ENCODE measurements at regions not wholly inside any gene's neighbourhood (a gene's known extent, or its start where the extent isn't known, plus 50 kb on each side); places are given as distances from the start of the nearest gene placed in this dataset.

- no peak for TF ChIP-seq REST (IDR thresholded peaks at IDR 0.05; ENCODE audit: insufficient read depth in 1 of 2, low read depth in 2 of 2, low read length in 2 of 2)
- TF ChIP-seq SIN3A (IDR thresholded peaks at IDR 0.05; ENCODE audit: borderline replicate concordance, insufficient read depth, low read length): no peak
- TF ChIP-seq TAF1 (IDR thresholded peaks at IDR 0.05; ENCODE audit: borderline replicate concordance, insufficient read depth, low read length): no peak
- no peak for TF ChIP-seq FOXP2 (optimal IDR thresholded peaks at IDR 0.05; ENCODE audit: borderline replicate concordance, extremely low read depth, extremely low read length, insufficient read depth)
- TF ChIP-seq POLR2AphosphoS5 (IDR thresholded peaks at IDR 0.05; ENCODE audit: low read depth, low read length): no peak
Observed at GRCh38 chrX:95754411-95754810, 930.2 kb upstream of the DIAPH2 start.

GRCh38 chrX:95760356-95760755, 924.3 kb upstream of the DIAPH2 start:
- no peak for TF ChIP-seq TAF1 (IDR thresholded peaks at IDR 0.05; ENCODE audit: borderline replicate concordance, insufficient read depth, low read length)
- no peak for TF ChIP-seq SIN3A (IDR thresholded peaks at IDR 0.05; ENCODE audit: borderline replicate concordance, insufficient read depth, low read length)
- no peak for TF ChIP-seq FOXP2 (optimal IDR thresholded peaks at IDR 0.05; ENCODE audit: borderline replicate concordance, extremely low read depth, extremely low read length, insufficient read depth)
- no peak for TF ChIP-seq POLR2AphosphoS5 (IDR thresholded peaks at IDR 0.05; ENCODE audit: low read depth, low read length)
- TF ChIP-seq REST (IDR thresholded peaks at IDR 0.05; ENCODE audit: insufficient read depth in 1 of 2, low read depth in 2 of 2, low read length in 2 of 2): no peak

- TF ChIP-seq REST (IDR thresholded peaks at IDR 0.05; ENCODE audit: insufficient read depth in 1 of 2, low read depth in 2 of 2, low read length in 2 of 2) (no peak), FOXP2 (optimal IDR thresholded peaks at IDR 0.05; ENCODE audit: borderline replicate concordance, extremely low read depth, extremely low read length, insufficient read depth) (no peak), TAF1 (IDR thresholded peaks at IDR 0.05; ENCODE audit: borderline replicate concordance, insufficient read depth, low read length) (no peak), SIN3A (IDR thresholded peaks at IDR 0.05; ENCODE audit: borderline replicate concordance, insufficient read depth, low read length) (no peak), POLR2AphosphoS5 (IDR thresholded peaks at IDR 0.05; ENCODE audit: low read depth, low read length) (no peak)
Observed at GRCh38 chrX:95762716-95763115, 921.9 kb upstream of the DIAPH2 start.

- TF ChIP-seq POLR2AphosphoS5 (IDR thresholded peaks at IDR 0.05; ENCODE audit: low read depth, low read length): no peak
- TF ChIP-seq TAF1 (IDR thresholded peaks at IDR 0.05; ENCODE audit: borderline replicate concordance, insufficient read depth, low read length): no peak
- no peak for TF ChIP-seq FOXP2 (optimal IDR thresholded peaks at IDR 0.05; ENCODE audit: borderline replicate concordance, extremely low read depth, extremely low read length, insufficient read depth)
Observed at GRCh38 chrX:95764972-95765451, 919.6 kb upstream of the DIAPH2 start.

GRCh38 chrX:95791876-95792275, 892.8 kb upstream of the DIAPH2 start:
- TF ChIP-seq REST (IDR thresholded peaks at IDR 0.05; ENCODE audit: insufficient read depth in 1 of 2, low read depth in 2 of 2, low read length in 2 of 2): no peak
- TF ChIP-seq FOXP2 (optimal IDR thresholded peaks at IDR 0.05; ENCODE audit: borderline replicate concordance, extremely low read depth, extremely low read length, insufficient read depth): no peak
- TF ChIP-seq TAF1 (IDR thresholded peaks at IDR 0.05; ENCODE audit: borderline replicate concordance, insufficient read depth, low read length): no peak
- TF ChIP-seq SIN3A (IDR thresholded peaks at IDR 0.05; ENCODE audit: borderline replicate concordance, insufficient read depth, low read length): no peak
- no peak for TF ChIP-seq POLR2AphosphoS5 (IDR thresholded peaks at IDR 0.05; ENCODE audit: low read depth, low read length)
